Left ventricle myocardium inferior (tissue), 1 donor: ENCODE measurements at regions not wholly inside any gene's neighbourhood (a gene's known extent, or its start where the extent isn't known, plus 50 kb on each side); places are given as distances from the start of the nearest gene placed in this dataset.
A peak's percentile ranks its signal among the peaks of the same experiment; 100 is the strongest.

ENCODE experiments used
- DNase-seq: peaks from one replicate; pipeline ENCODE4 v3.0.0-alpha.2; 2020
- H3K27ac ChIP-seq: fragments of 200-600 bp; replicated peaks from 2 replicates; pipeline ENCODE4 v1.8.0; 2021
- H3K27me3 ChIP-seq: fragments of 200-600 bp; 2 replicates; pipeline ENCODE4 v1.8.0; 2021; ENCODE audit warnings: low read depth
- H3K36me3 ChIP-seq: fragments of 200-600 bp; 2 replicates; pipeline ENCODE4 v1.8.0; 2021
- H3K4me1 ChIP-seq: fragments of 200-600 bp; 2 replicates; pipeline ENCODE4 v1.8.0; 2021
- H3K4me3 ChIP-seq: fragments of 200-600 bp; 2 replicates; pipeline ENCODE4 v1.8.0; 2021; ENCODE audit warnings: mild to moderate bottlenecking, moderate library complexity
- H3K9me3 ChIP-seq: fragments of 200-600 bp; replicated peaks from 2 replicates; pipeline ENCODE4 v1.8.0; 2021
- CTCF ChIP-seq: fragments of 200-600 bp; IDR thresholded peaks from 2 replicates; pipeline ENCODE4 v1.8.0; 2021; ENCODE audit warnings: antibody characterized with exemption, mild to moderate bottlenecking, borderline replicate concordance
- intact Hi-C: fragments of 100-400 bp; cut with micrococcal nuclease; formaldehyde crosslinking; loops from one replicate; pipeline ENCODE4 v1.11.0; 2022
- donor health status: DM: no; HTN: yes; CAD: no; lungs with severe emphysema.

GRCh38 chr15:69554279-69554961 is 101.8 kb downstream of the RPLP1 start:
- Histone ChIP-seq H3K27ac (no peak overlapping the region), H3K9me3 (peaks cover 24% of the 10 kb centered on the region), H3K27me3 (peaks cover 24% of the 10 kb centered on the region), H3K4me3 (no peak overlapping the region), H3K4me1 (peaks cover 3% of the 10 kb centered on the region), H3K36me3 (no peaks in the 10 kb centered on the region)
- TF ChIP-seq CTCF = no peak
- no peak for DNase-seq
- intact Hi-C loops = no loop called here

- Histone ChIP-seq H3K4me3 (no peak overlapping the region), H3K36me3 (no peaks in the 10 kb centered on the region), H3K9me3 (peaks cover 24% of the 10 kb centered on the region), H3K4me1 (no peaks in the 10 kb centered on the region), H3K27ac (no peak overlapping the region), H3K27me3 (peaks cover 26% of the 10 kb centered on the region)
- TF ChIP-seq CTCF = no peak
- DNase-seq = no peak
- intact Hi-C loops = no loop called here
These were observed 102.5 kb downstream of the RPLP1 start for GRCh38 chr15:69555080-69555479.

GRCh38 chr15:69556344-69556743 is 103.7 kb downstream of the RPLP1 start:
- intact Hi-C loops = no loop called here
- TF ChIP-seq CTCF = no peak
- H3K36me3 ChIP-seq = no peaks in the 10 kb centered on the region
- no peak for DNase-seq
- no peak overlapping the region for H3K4me3 ChIP-seq
- H3K27me3 ChIP-seq = peaks cover 38% of the 10 kb centered on the region
- H3K4me1 ChIP-seq = no peaks in the 10 kb centered on the region
- no peak overlapping the region for H3K27ac ChIP-seq
- H3K9me3 ChIP-seq = peaks cover 17% of the 10 kb centered on the region

- H3K4me1 ChIP-seq = no peaks in the 10 kb centered on the region
- no peaks in the 10 kb centered on the region for H3K36me3 ChIP-seq
- no peak overlapping the region for H3K4me3 ChIP-seq
- intact Hi-C loops = no loop called here
- peaks cover 9% of the 10 kb centered on the region for H3K9me3 ChIP-seq
- DNase-seq = no peak
- TF ChIP-seq CTCF = no peak
- H3K27me3 ChIP-seq = peaks cover 46% of the 10 kb centered on the region
- no peak overlapping the region for H3K27ac ChIP-seq
These were observed 104.5 kb downstream of the RPLP1 start for GRCh38 chr15:69557020-69557706.

GRCh38 chr15:69557707-69558409 is 105.2 kb downstream of the RPLP1 start:
- Histone ChIP-seq H3K4me1 (no peaks in the 10 kb centered on the region), H3K36me3 (no peaks in the 10 kb centered on the region), H3K9me3 (peaks cover 3% of the 10 kb centered on the region), H3K27ac (peak overlapping the region; percentile 5), H3K27me3 (peaks cover 44% of the 10 kb centered on the region), H3K4me3 (no peak overlapping the region)
- intact Hi-C loops = no loop called here
- TF ChIP-seq CTCF = no peak
- DNase-seq = no peak
